Hematopoietic multipotent progenitor cell (in vitro differentiated cells): ENCODE measurements at regions not wholly inside any gene's neighbourhood (a gene's known extent, or its start where the extent isn't known, plus 50 kb on each side); places are given as distances from the start of the nearest gene placed in this dataset.
A peak's percentile ranks its signal among the peaks of the same experiment; 100 is the strongest.

ENCODE experiments used
- DNase-seq, 3 donors: peaks; one replicate each; pipeline ENCODE4 v3.0.0-alpha.2; 2011 to 2015; ENCODE audit warnings: low read depth in 2 of 3, low spot score in 2 of 3

- no peak for DNase-seq
Measured at GRCh38 chr12:77777274-77777673, 53.4 kb upstream of the NAV3 start.

GRCh38 chr12:77774761-77775160, 55.9 kb upstream of the NAV3 start:
- no peak for DNase-seq

- DNase-seq = no peak
Measured at GRCh38 chr12:77772676-77773298, 57.9 kb upstream of the NAV3 start.

GRCh38 chr12:77768558-77768957, 62.1 kb upstream of the NAV3 start:
- no peak for DNase-seq

GRCh38 chr12:77767756-77768343, 62.8 kb upstream of the NAV3 start:
- DNase-seq = no peak

- no peak for DNase-seq
Measured at GRCh38 chr12:77767335-77767734, 63.4 kb upstream of the NAV3 start.

- no peak for DNase-seq
Measured at GRCh38 chr12:77766224-77766623, 64.5 kb upstream of the NAV3 start.

GRCh38 chr12:77761286-77761685, 69.4 kb upstream of the NAV3 start:
- DNase-seq = no peak

GRCh38 chr12:77760271-77761025, 70.2 kb upstream of the NAV3 start:
- no peak for DNase-seq

GRCh38 chr12:77754086-77754485, 76.6 kb upstream of the NAV3 start:
- DNase-seq = no peak

- DNase-seq = no peak
Measured at GRCh38 chr12:77751939-77752338, 78.8 kb upstream of the NAV3 start.

- DNase-seq = peak in 1 of 3 donors; percentile 8
Measured at GRCh38 chr12:77746096-77746495, 84.6 kb upstream of the NAV3 start.

GRCh38 chr12:77745624-77746023, 85.1 kb upstream of the NAV3 start:
- no peak for DNase-seq

GRCh38 chr12:77742631-77743030, 88.1 kb upstream of the NAV3 start:
- DNase-seq = no peak

GRCh38 chr12:77741974-77742517, 88.6 kb upstream of the NAV3 start:
- no peak for DNase-seq

- DNase-seq = no peak
Measured at GRCh38 chr12:77736219-77736965, 94.3 kb upstream of the NAV3 start.

- no peak for DNase-seq
Measured at GRCh38 chr12:77734214-77734883, 96.3 kb upstream of the NAV3 start.

GRCh38 chr12:77728018-77728417, 102.7 kb upstream of the NAV3 start:
- DNase-seq = no peak

GRCh38 chr12:77727442-77728001, 103.2 kb upstream of the NAV3 start:
- DNase-seq = no peak

- no peak for DNase-seq
Measured at GRCh38 chr12:77725611-77726010, 105.1 kb upstream of the NAV3 start.
